Naive B cell (primary cell): ENCODE measurements at regions not wholly inside any gene's neighbourhood (a gene's known extent, or its start where the extent isn't known, plus 50 kb on each side); places are given as distances from the start of the nearest gene placed in this dataset.

Experiments
- ATAC-seq, 2 donors: fragments of 150-1000 bp; cut with Tn5 transposase; 2 replicates each; pipeline ENCODE4 v1.10.0; 2021; ENCODE audit warnings: low read depth in 2 of 2, mild to moderate bottlenecking in 2 of 2, moderate library complexity in 2 of 2
- DNase-seq: peaks from one replicate; pipeline ENCODE4 v3.0.0; 2022
- H3K27ac Mint-ChIP-seq, 6 donors: one replicate each; pipeline ENCODE4 v1.8.0; 2020 to 2022; ENCODE audit warnings: mild to moderate bottlenecking in 6 of 6, mixed read lengths in 6 of 6, moderate library complexity in 5 of 6, inconsistent platforms in 2 of 6
- H3K27me3 Mint-ChIP-seq, 3 donors: one replicate each; pipeline ENCODE4 v1.8.0; 2021 to 2022; ENCODE audit warnings: mixed read lengths in 3 of 3, mild to moderate bottlenecking in 1 of 3
- H3K36me3 Mint-ChIP-seq, 2 donors: one replicate each; pipeline ENCODE4 v1.8.0; 2020 to 2022; ENCODE audit warnings: mixed read lengths in 2 of 2, inconsistent platforms in 1 of 2, mild to moderate bottlenecking in 1 of 2
- H3K4me1 Mint-ChIP-seq, 3 donors: one replicate each; pipeline ENCODE4 v1.8.0; 2020 to 2022; ENCODE audit warnings: mixed read lengths in 3 of 3, inconsistent platforms in 1 of 3, mild to moderate bottlenecking in 1 of 3, moderate library complexity in 1 of 3
- H3K4me3 Mint-ChIP-seq, 8 donors: one replicate each; pipeline ENCODE4 v1.8.0; 2020 to 2022; ENCODE audit warnings: mild to moderate bottlenecking in 8 of 8, mixed read lengths in 8 of 8, moderate library complexity in 8 of 8, inconsistent platforms in 2 of 8
- H3K9me3 Mint-ChIP-seq, 7 donors: one replicate each; pipeline ENCODE4 v1.8.0; 2020 to 2022; ENCODE audit warnings: mixed read lengths in 7 of 7, mild to moderate bottlenecking in 5 of 7, inconsistent platforms in 2 of 7, moderate library complexity in 1 of 7

GRCh38 chr6:81694855-81695254 is 57.6 kb downstream of the TENT5A start:
- Mint-ChIP-seq H3K27ac (no peak overlapping the region), H3K4me3 (no peak overlapping the region), H3K4me1 (peaks cover 3 to 6% (median 4%) of the 10 kb centered on the region in 3 donors), H3K9me3 (no peaks in the 10 kb centered on the region), H3K27me3 (no peaks in the 10 kb centered on the region), H3K36me3 (no peaks in the 10 kb centered on the region)
- DNase-seq, result no peak
- no peak for ATAC-seq

DNA sequence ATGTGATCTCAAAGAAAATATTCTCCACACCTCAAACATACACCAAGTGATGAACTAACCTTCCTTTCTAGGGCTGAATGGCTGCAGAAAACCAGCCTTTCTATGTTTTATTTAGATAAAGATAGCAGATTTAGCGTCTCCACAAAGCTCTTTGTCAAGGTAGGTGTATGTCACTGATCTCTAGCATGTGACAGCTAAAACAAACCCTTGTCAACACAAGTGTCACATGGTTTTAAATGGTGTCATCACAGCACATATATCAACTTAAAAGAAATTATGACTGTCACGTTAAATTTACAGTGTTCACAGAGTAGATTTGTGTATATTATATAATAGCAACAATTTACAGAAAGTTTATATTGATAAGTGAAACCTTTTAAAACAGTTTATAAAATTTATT is 58.3 kb downstream of the TENT5A start:
- Mint-ChIP-seq H3K27me3 (no peaks in the 10 kb centered on the region), H3K4me1 (peaks cover 3 to 6% (median 4%) of the 10 kb centered on the region in 3 donors), H3K27ac (no peak overlapping the region), H3K36me3 (no peaks in the 10 kb centered on the region), H3K4me3 (no peak overlapping the region), H3K9me3 (no peaks in the 10 kb centered on the region)
- ATAC-seq, result no peak
- no peak for DNase-seq

DNA sequence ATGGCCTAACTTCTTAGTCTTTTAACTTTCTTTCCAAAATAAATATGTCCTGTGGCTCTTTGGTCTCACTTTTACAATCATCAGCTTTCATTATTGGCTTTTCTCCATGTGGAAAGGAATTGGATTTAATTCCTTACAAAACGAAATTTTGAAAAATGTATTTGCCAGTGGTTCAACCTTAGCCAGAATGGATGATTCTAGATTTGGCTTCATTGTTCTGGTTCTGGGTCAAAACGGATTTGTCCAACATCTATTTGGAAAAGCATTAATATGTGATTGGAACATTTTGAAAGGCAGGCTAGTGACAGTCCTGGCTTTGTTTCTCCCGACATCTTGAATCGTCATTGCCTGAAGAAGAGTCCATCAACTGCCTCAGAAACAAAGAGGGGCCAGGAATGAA is 59.2 kb downstream of the TENT5A start:
- H3K4me1 Mint-ChIP-seq, result peaks cover 3 to 6% (median 4%) of the 10 kb centered on the region in 3 donors
- H3K27ac Mint-ChIP-seq, result no peak overlapping the region
- no peak for ATAC-seq
- H3K9me3 Mint-ChIP-seq, result no peaks in the 10 kb centered on the region
- no peak overlapping the region for H3K4me3 Mint-ChIP-seq
- no peaks in the 10 kb centered on the region for H3K27me3 Mint-ChIP-seq
- H3K36me3 Mint-ChIP-seq, result no peaks in the 10 kb centered on the region
- DNase-seq, result no peak

DNA sequence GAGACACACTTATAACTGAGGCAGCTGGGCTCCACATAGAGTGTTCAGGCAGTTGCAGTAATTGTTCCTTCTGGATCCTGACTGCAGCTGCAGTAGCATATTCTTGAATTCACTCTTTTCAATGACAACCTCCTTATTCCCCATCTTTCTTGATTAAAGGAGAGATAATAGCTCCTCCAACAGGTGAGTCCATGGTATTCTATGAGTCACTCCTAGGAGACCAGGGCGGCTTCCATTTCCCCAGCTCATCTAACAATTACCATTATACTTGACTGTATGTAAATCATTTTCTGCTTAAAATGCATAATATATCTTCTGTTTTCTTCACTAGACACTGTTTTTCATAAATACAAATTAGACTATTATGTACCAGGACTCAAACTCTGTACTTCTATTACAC is 62.4 kb downstream of the TENT5A start:
- Mint-ChIP-seq H3K4me3 (no peak overlapping the region), H3K27ac (no peak overlapping the region), H3K27me3 (no peaks in the 10 kb centered on the region), H3K9me3 (no peaks in the 10 kb centered on the region), H3K36me3 (no peaks in the 10 kb centered on the region), H3K4me1 (no peaks in the 10 kb centered on the region)
- no peak for ATAC-seq
- DNase-seq, result no peak

DNA sequence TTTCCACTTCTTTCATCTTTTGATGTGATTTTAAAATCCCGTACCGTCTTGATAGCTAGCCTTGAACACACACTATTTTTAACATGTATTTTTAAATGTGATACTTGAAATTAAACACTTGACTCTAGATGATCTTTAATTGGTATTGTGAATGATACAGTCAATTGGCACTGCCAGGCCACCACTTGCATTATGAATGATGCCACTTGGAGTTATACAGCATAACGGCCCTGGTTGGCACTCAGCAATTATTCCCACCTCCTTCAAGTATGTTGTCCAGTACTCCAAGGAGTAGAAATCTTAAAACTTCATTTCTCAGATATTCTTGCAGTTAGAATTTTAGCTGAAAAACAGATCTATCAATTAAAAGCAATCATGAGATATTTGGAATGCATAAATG is 62.9 kb downstream of the TENT5A start:
- Mint-ChIP-seq H3K4me1 (no peaks in the 10 kb centered on the region), H3K36me3 (no peaks in the 10 kb centered on the region), H3K27me3 (no peaks in the 10 kb centered on the region), H3K27ac (no peak overlapping the region), H3K9me3 (no peaks in the 10 kb centered on the region), H3K4me3 (no peak overlapping the region)
- ATAC-seq (no peak), DNase-seq (no peak)

- no peak for DNase-seq
- Mint-ChIP-seq H3K36me3 (no peaks in the 10 kb centered on the region), H3K9me3 (peaks cover 0 to 8% (median 0%) of the 10 kb centered on the region in 7 donors), H3K4me3 (no peak overlapping the region), H3K27me3 (no peaks in the 10 kb centered on the region), H3K4me1 (no peaks in the 10 kb centered on the region), H3K27ac (no peak overlapping the region)
- ATAC-seq, result no peak
Observed at GRCh38 chr6:81683912-81684311, 68.6 kb downstream of the TENT5A start.

DNA sequence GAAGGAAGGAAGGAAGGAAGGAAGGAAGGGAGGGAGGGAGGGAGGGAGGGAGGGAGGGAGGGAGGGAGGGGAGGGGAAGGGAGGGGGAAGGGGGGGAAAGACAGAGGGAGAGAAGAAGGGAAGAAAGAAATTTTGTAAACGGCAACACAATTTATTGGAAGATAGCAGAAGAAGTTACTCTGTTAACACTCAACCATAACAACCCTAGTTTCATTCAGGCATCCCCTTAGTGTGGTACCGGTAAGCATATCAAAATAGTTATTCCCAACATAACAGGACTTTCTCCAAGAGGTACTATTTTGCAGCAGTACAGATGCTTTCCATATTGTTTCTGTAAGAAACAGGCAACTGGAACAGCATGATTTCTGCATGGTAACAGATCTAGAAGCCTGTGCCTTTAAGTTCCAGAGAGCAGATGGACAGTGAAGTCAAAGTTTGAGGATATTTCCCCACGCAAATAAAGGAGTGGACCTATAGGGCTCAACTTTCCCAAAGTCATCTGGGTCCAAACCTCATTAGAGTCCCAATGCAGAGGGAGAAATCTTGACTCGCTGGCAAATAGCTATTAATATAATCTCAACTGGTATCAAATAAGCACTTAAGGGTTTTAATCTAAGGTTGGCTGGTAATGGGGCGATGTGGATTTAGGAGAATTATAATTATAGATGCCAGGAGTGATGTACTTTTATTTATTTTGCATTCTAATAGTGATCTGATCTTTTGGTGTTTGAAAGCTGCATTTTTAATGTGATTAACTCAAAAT is 69.4 kb downstream of the TENT5A start:
- H3K27me3 Mint-ChIP-seq, result no peaks in the 10 kb centered on the region
- no peaks in the 10 kb centered on the region for H3K36me3 Mint-ChIP-seq
- no peak for ATAC-seq

DNA sequence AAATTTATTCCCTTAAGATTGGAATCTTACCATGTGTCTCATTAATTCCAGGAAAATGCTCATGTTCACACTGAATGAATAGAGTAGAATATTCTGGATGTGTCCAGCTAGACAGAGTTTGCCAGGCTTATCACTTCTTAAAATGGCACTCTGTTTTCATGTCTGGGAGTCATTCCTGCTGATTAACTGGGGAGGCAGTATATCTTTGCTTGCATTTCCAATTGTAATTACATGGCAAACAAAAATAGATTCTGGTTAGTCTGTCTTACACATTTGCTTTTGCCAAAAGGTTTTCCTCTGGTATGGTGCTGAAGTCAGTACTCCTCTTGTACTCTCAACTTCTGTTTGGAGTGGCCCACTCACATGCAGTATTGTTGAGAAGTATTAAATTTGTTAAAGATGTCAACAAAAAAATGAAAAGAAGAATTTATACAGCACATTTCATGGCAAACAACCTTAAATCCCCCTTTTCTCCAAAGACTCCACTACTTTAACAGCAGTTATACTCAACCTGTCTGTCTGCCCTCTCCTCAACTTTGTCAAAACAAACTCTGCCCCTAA is 70.2 kb downstream of the TENT5A start:
- ATAC-seq (no peak), DNase-seq (no peak)
- Mint-ChIP-seq H3K27ac (no peak overlapping the region), H3K27me3 (no peaks in the 10 kb centered on the region), H3K9me3 (peaks cover 0 to 16% (median 2%) of the 10 kb centered on the region in 7 donors), H3K4me1 (peaks cover 0 to 4% (median 0%) of the 10 kb centered on the region in 3 donors), H3K4me3 (no peak overlapping the region), H3K36me3 (no peaks in the 10 kb centered on the region)

More for the DNA sequence above, 69.4 kb downstream of the TENT5A start:
- no peaks in the 10 kb centered on the region for H3K4me1 Mint-ChIP-seq
- peaks cover 0 to 8% (median 1%) of the 10 kb centered on the region in 7 donors for H3K9me3 Mint-ChIP-seq
- no peak for DNase-seq
- no peak overlapping the region for H3K4me3 Mint-ChIP-seq
- H3K27ac Mint-ChIP-seq, result no peak overlapping the region

- DNase-seq (no peak), ATAC-seq (no peak)
- peaks cover 0 to 6% (median 2%) of the 10 kb centered on the region in 7 donors for H3K9me3 Mint-ChIP-seq
- no peaks in the 10 kb centered on the region for H3K36me3 Mint-ChIP-seq
- peak overlapping the region in 1 of 8 donors; percentile 11 for H3K4me3 Mint-ChIP-seq
- no peaks in the 10 kb centered on the region for H3K27me3 Mint-ChIP-seq
- peaks cover 0 to 3% (median 0%) of the 10 kb centered on the region in 3 donors for H3K4me1 Mint-ChIP-seq
- no peak overlapping the region for H3K27ac Mint-ChIP-seq
Observed at GRCh38 chr6:81669445-81669844, 83.0 kb downstream of the TENT5A start.

GRCh38 chr6:81668615-81669047 is 83.8 kb downstream of the TENT5A start:
- H3K27ac Mint-ChIP-seq, result no peak overlapping the region
- no peak for ATAC-seq

GRCh38 chr6:81666481-81666880 is 86.0 kb downstream of the TENT5A start:
- ATAC-seq, result no peak
- Mint-ChIP-seq H3K27ac (no peak overlapping the region), H3K27me3 (no peaks in the 10 kb centered on the region), H3K4me1 (peaks cover 0 to 2% (median 0%) of the 10 kb centered on the region in 3 donors), H3K4me3 (no peak overlapping the region), H3K36me3 (no peaks in the 10 kb centered on the region), H3K9me3 (peaks cover 0 to 5% (median 2%) of the 10 kb centered on the region in 7 donors)
- DNase-seq, result no peak

More at GRCh38 chr6:81668615-81669047, 83.8 kb downstream of the TENT5A start:
- Mint-ChIP-seq H3K27me3 (no peaks in the 10 kb centered on the region), H3K36me3 (no peaks in the 10 kb centered on the region), H3K4me3 (no peak overlapping the region), H3K4me1 (peaks cover 0 to 3% (median 0%) of the 10 kb centered on the region in 3 donors), H3K9me3 (peaks cover 0 to 5% (median 2%) of the 10 kb centered on the region in 7 donors)
- DNase-seq, result no peak

DNA sequence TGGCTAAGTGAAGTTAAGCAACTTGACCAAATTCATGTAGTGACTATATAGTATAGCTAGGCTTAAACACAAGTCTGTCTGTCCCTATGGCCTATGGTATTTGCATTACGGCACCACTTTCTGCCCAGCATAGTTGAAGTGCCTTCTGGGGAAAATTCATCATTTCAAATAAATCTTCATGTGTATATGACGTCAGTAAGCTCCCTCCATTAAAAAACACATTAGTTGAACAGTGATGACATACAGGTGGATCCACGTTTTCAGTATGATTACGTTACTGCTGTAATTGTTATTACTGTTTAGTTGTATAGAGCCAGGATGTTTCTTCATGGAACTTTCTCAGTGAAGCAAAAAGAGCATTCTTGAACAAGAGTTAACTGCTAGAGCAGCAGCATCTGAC is 96.2 kb downstream of the TENT5A start:
- Mint-ChIP-seq H3K9me3 (peaks cover 0 to 3% (median 0%) of the 10 kb centered on the region in 7 donors), H3K36me3 (no peaks in the 10 kb centered on the region), H3K27ac (no peak overlapping the region), H3K4me3 (no peak overlapping the region), H3K4me1 (no peaks in the 10 kb centered on the region), H3K27me3 (no peaks in the 10 kb centered on the region)
- ATAC-seq (no peak), DNase-seq (no peak)

DNA sequence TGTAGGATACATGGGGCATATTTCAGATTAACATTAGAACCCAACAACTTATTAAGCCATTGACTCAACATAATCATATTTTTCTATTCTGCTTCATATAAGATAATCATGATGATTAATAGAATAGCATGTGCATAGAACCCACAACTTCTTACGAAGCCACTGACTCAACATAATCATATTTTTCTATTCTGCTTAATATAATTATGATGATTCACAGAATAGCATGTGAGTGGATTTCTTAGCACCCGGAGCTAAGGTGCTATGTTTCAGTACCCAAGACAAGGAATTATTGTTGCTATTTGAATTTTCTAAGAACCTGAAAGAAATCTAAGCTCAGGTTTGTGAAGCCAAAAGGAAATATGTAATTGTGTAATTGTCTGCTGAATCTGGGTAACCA is 96.8 kb downstream of the TENT5A start:
- H3K4me1 Mint-ChIP-seq, result no peaks in the 10 kb centered on the region
- H3K9me3 Mint-ChIP-seq, result peaks cover 0 to 3% (median 0%) of the 10 kb centered on the region in 7 donors
- H3K27me3 Mint-ChIP-seq, result no peaks in the 10 kb centered on the region
- no peak for ATAC-seq
- DNase-seq, result no peak
- H3K4me3 Mint-ChIP-seq, result no peak overlapping the region
- H3K27ac Mint-ChIP-seq, result no peak overlapping the region
- H3K36me3 Mint-ChIP-seq, result no peaks in the 10 kb centered on the region

- no peak overlapping the region for H3K4me3 Mint-ChIP-seq
- no peaks in the 10 kb centered on the region for H3K36me3 Mint-ChIP-seq
- peaks cover 0 to 5% (median 0%) of the 10 kb centered on the region in 7 donors for H3K9me3 Mint-ChIP-seq
- no peaks in the 10 kb centered on the region for H3K4me1 Mint-ChIP-seq
- DNase-seq (no peak), ATAC-seq (no peak)
- H3K27me3 Mint-ChIP-seq, result no peaks in the 10 kb centered on the region
- H3K27ac Mint-ChIP-seq, result no peak overlapping the region
Observed at GRCh38 chr6:81648502-81648901, 104.0 kb downstream of the TENT5A start.
